GM12878 (cell line): ENCODE measurements at regions not wholly inside any gene's neighbourhood (a gene's known extent, or its start where the extent isn't known, plus 50 kb on each side); places are given as distances from the start of the nearest gene placed in this dataset.

ENCODE experiments used
- ATAC-seq: fragments of 200-7000 bp; cut with Tn5 transposase; 3 replicates; pipeline ENCODE4 v1.9.1; 2020; ENCODE audit warnings: mild to moderate bottlenecking, moderate library complexity
- BruUV-seq: library from RNA; stranded (reverse); fragments of 400-500 nt; replicated peaks from 2 replicates; lab custom pipeline; 2021; lab: Mats Ljungman, UMichigan
- CTCF ChIA-PET: fragments of 300-600 bp; sonication (Branson Sonifier 250); formaldehyde crosslinking; extraction: SDS; loops from one replicate; lab custom pipeline; 2021; ENCODE audit warnings: inconsistent platforms; lab: Yijun Ruan, JAX
- POLR2A ChIA-PET: fragments of 350-600 bp; formaldehyde crosslinking; extraction: SDS; loops from one replicate; lab custom pipeline; 2021; ENCODE audit warnings: inconsistent platforms; lab: Charles Lee
- RAD21 ChIA-PET: fragments of 300-600 bp; sonication (Branson Sonifier 250); formaldehyde crosslinking; loops from one replicate; lab custom pipeline; 2023; ENCODE audit warnings: antibody characterized with exemption; ENCODE audit not compliant: unreplicated experiment; lab: Charles Lee
- SMC1A ChIA-PET: fragments of 300-600 bp; sonication (Branson Sonifier 250); formaldehyde crosslinking; loops from one replicate; lab custom pipeline; 2023; ENCODE audit not compliant: unreplicated experiment, uncharacterized antibody; lab: Charles Lee
- DNase-seq: peaks from one replicate; pipeline ENCODE4 v3.0.0-alpha.2; 2011; ENCODE audit warnings: low read depth, low spot score
- FAIRE-seq: peaks from 3 replicates; lab custom pipeline; 2011; peaks lifted over from hg19 to GRCh38; lab: Jason Lieb, UNC
- H2AFZ ChIP-seq: 2 replicates; pipeline ENCODE4 v1.6.0; 2011; ENCODE audit warnings: low read depth, low read length, control low read depth; ENCODE audit not compliant: control insufficient read depth
- H3K27ac ChIP-seq: 2 replicates; pipeline ENCODE4 v1.5.1; 2011; ENCODE audit warnings: control low read depth; ENCODE audit not compliant: control insufficient read depth, insufficient read depth
- H3K27me3 ChIP-seq, 2 experiments: replicated peaks in 1 of 2; 2 replicates each; pipeline versions ENCODE4 v1.6.0 to v1.6.1; 2011; ENCODE audit warnings: low read length in 1 of 2; ENCODE audit not compliant: control insufficient read depth in 2 of 2, insufficient read depth in 2 of 2
- H3K36me3 ChIP-seq, 2 experiments: 2 replicates each; pipeline ENCODE4 v1.5.1; 2011; ENCODE audit warnings: low read length in 1 of 2; ENCODE audit not compliant: control insufficient read depth in 2 of 2, insufficient read depth in 2 of 2
- H3K4me1 ChIP-seq: 2 replicates; pipeline ENCODE4 v1.6.1; 2011; ENCODE audit warnings: mild to moderate bottlenecking, low read length, moderate library complexity, mixed read lengths; ENCODE audit not compliant: control insufficient read depth, insufficient read depth
- H3K4me2 ChIP-seq: 2 replicates; pipeline ENCODE4 v1.6.0; 2011; ENCODE audit warnings: control low read depth; ENCODE audit not compliant: control insufficient read depth, insufficient read depth
- H3K4me3 ChIP-seq: fragments of 200-600 bp; sonication (generic); 2 replicates; pipeline ENCODE4 v1.5.1; 2016
- H3K79me2 ChIP-seq: 2 replicates; pipeline ENCODE4 v1.6.0; 2011; ENCODE audit warnings: low read length; ENCODE audit not compliant: control insufficient read depth, insufficient read depth
- H3K9ac ChIP-seq: 2 replicates; pipeline ENCODE4 v1.8.0; 2011; ENCODE audit warnings: low read length, control low read depth, mixed read lengths; ENCODE audit not compliant: control insufficient read depth, insufficient read depth
- H3K9me3 ChIP-seq: replicated peaks from 3 replicates; pipeline ENCODE4 v1.5.1; 2011; ENCODE audit warnings: mild to moderate bottlenecking, low read length; ENCODE audit not compliant: control insufficient read depth, insufficient read depth
- H4K20me1 ChIP-seq: 2 replicates; pipeline ENCODE4 v1.6.0; 2011; ENCODE audit not compliant: control insufficient read depth, insufficient read depth
- ATF3 ChIP-seq: IDR thresholded peaks from 2 replicates; pipeline ENCODE4 v1.6.1; 2011; ENCODE audit warnings: low read depth, mild to moderate bottlenecking, low read length, moderate library complexity, borderline replicate concordance; ENCODE audit errors: extremely low read depth
- BCL11A ChIP-seq: IDR thresholded peaks from 2 replicates; pipeline ENCODE4 v1.6.1; 2011; ENCODE audit warnings: low read depth, low read length
- BMI1 ChIP-seq: fragments of 450-650 bp; IDR thresholded peaks from 2 replicates; pipeline ENCODE4 v1.6.1; 2016; ENCODE audit warnings: mild to moderate bottlenecking, moderate library complexity, borderline replicate concordance
- NFYA ChIP-seq: IDR thresholded peaks from 2 replicates; pipeline ENCODE4 v1.6.1; 2011; ENCODE audit warnings: low read depth, mild to moderate bottlenecking, low read length, improper control_type of control experiment, borderline replicate concordance
- RUNX3 ChIP-seq: IDR thresholded peaks from 2 replicates; pipeline ENCODE4 v1.6.1; 2012; ENCODE audit warnings: low read length, inconsistent platforms
- SMAD1 ChIP-seq: fragments of 450-650 bp; IDR thresholded peaks from 2 replicates; pipeline ENCODE4 v1.6.1; 2018; ENCODE audit warnings: mild to moderate bottlenecking, low read depth; ENCODE audit not compliant: partially characterized antibody
- ZBTB11 ChIP-seq: fragments of 450-650 bp; formaldehyde crosslinking; IDR thresholded peaks from 2 replicates; pipeline ENCODE4 v1.5.0; 2022; ENCODE audit warnings: mild to moderate bottlenecking, missing genetic modification characterization
- ZNF622 ChIP-seq: fragments of 450-650 bp; IDR thresholded peaks from 2 replicates; pipeline ENCODE4 v1.6.1; 2017; ENCODE audit warnings: mild to moderate bottlenecking, inconsistent platforms
- WGBS: methylation state at CpG from one replicate; pipeline ENCODE4 v1.1.6; 2016; ENCODE audit warnings: low lambda C conversion rate; ENCODE audit not compliant: insufficient replicate concordance, insufficient coverage; ENCODE audit errors: missing lambda C conversion rate; 5-methylcytosine and 5-hydroxymethylcytosine counted together
- in situ Hi-C: fragments of 300-500 bp; cut with MboI; formaldehyde crosslinking; loops from 9 replicates; pipeline ENCODE4 v1.14.3; 2018; ENCODE audit warnings: mixed read lengths
- intact Hi-C: fragments of 100-400 bp; cut with micrococcal nuclease; formaldehyde crosslinking; loops from one replicate; pipeline ENCODE4 v1.14.2; 2022; ENCODE audit not compliant: unreplicated experiment

GRCh38 chr3:70840106-70840870 is 527.9 kb upstream of the MDFIC2 start (continued):
- TF ChIP-seq ZBTB11 (CRISPR knock-in tag) = no peak
- TF ChIP-seq, all 136 proteins: peak for 0

GRCh38 chr3:70833239-70833960 is 521.0 kb upstream of the MDFIC2 start:
- Histone ChIP-seq H3K79me2 (no peaks in the 10 kb centered on the region), H3K4me3 (no peak overlapping the region), H2AFZ (no peak overlapping the region), H3K9ac (no peak overlapping the region), H3K27me3 (no peaks in the 10 kb centered on the region), H3K27ac (no peak overlapping the region), H3K9me3 (no peaks in the 10 kb centered on the region), H3K36me3 (no peaks in the 10 kb centered on the region), H4K20me1 (no peaks in the 10 kb centered on the region), H3K4me2 (no peak overlapping the region), H3K4me1 (no peaks in the 10 kb centered on the region)
- 18% methylated on average over 7 of the region's 7 CpGs for WGBS
- no TSS peak for BruUV-seq
- ChIA-PET RAD21 (no interaction called here), SMC1A (no interaction called here), POLR2A (no interaction called here), CTCF (interaction anchor here (0.6 kb wide), 1 partner anchor 26 kb away, joined by 3 read pairs; no protein-coding TSS in a partner anchor)
- intact Hi-C loops (no loop called here), in situ Hi-C loops (no loop called here)
- TF ChIP-seq BMI1 (no peak), RUNX3 (no peak), SMAD1 (no peak), ZNF622 (no peak), BCL11A (no peak), NFYA (no peak), ATF3 (no peak)
- DNase-seq = no peak
- ATAC-seq = no peak
- FAIRE-seq = no peak
